CD4-positive, alpha-beta T cell (primary cell): ENCODE measurements at regions not wholly inside any gene's neighbourhood (a gene's known extent, or its start where the extent isn't known, plus 50 kb on each side); places are given as distances from the start of the nearest gene placed in this dataset.

ENCODE experiments used
- ATAC-seq: fragments of 200-7000 bp; cut with Tn5 transposase; one replicate; pipeline ENCODE4 v1.10.0; 2022; ENCODE audit warnings: mild to moderate bottlenecking; ENCODE audit not compliant: poor library complexity
- CTCF ChIA-PET: fragments of 350-600 bp; sonication (Branson Sonifier 250); formaldehyde crosslinking; loops from one replicate; lab custom pipeline; 2021; ENCODE audit warnings: antibody characterized with exemption, inconsistent platforms; lab: Charles Lee
- POLR2A ChIA-PET: fragments of 350-600 bp; sonication (Branson Sonifier 250); formaldehyde crosslinking; loops from one replicate; lab custom pipeline; 2021; ENCODE audit warnings: antibody characterized with exemption, inconsistent platforms; lab: Charles Lee
- DNase-seq, 14 experiments: peaks; one replicate each; pipeline ENCODE4 v3.0.0-alpha.2; 2013 to 2020; ENCODE audit warnings: mixed read lengths in 2 of 14
- H3K27ac ChIP-seq, 2 donors: one replicate each; pipeline versions ENCODE4 v1.5.1 to v1.7.0; 2013; ENCODE audit warnings: low read length in 2 of 2, low read depth in 1 of 2, mild to moderate bottlenecking in 1 of 2
- H3K27me3 ChIP-seq, 2 experiments: 1 replicate in 1 of 2; 2 replicates in 1 of 2; pipeline versions ENCODE4 v1.6.1 to v1.7.0; 2013; ENCODE audit warnings: low read length in 2 of 2, control low read depth in 1 of 2, mild to moderate bottlenecking in 1 of 2, moderate library complexity in 1 of 2; ENCODE audit not compliant: insufficient read depth in 2 of 2, control insufficient read depth in 1 of 2
- H3K36me3 ChIP-seq: one replicate; pipeline ENCODE4 v1.6.1; 2013; ENCODE audit warnings: low read length, control low read depth; ENCODE audit not compliant: insufficient read depth
- H3K4me1 ChIP-seq: one replicate; pipeline ENCODE4 v1.6.1; 2013; ENCODE audit warnings: low read length, control low read depth; ENCODE audit not compliant: insufficient read depth
- H3K4me3 ChIP-seq: one replicate; pipeline ENCODE4 v1.5.1; 2013; ENCODE audit warnings: mild to moderate bottlenecking, low read length, moderate library complexity
- H3K9me3 ChIP-seq, 2 experiments: 1 replicate in 1 of 2; 2 replicates in 1 of 2; pipeline versions ENCODE4 v1.6.1 to v1.7.0; 2013; ENCODE audit warnings: low read length in 2 of 2, mild to moderate bottlenecking in 2 of 2, control low read depth in 1 of 2, moderate library complexity in 1 of 2; ENCODE audit not compliant: control insufficient read depth in 1 of 2, insufficient read depth in 1 of 2
- H3K27ac Mint-ChIP-seq: one replicate; pipeline ENCODE4 v1.8.0; 2020; ENCODE audit warnings: mixed read lengths
- H3K27me3 Mint-ChIP-seq: one replicate; pipeline ENCODE4 v1.8.0; 2021; ENCODE audit warnings: mixed read lengths
- H3K36me3 Mint-ChIP-seq: one replicate; pipeline ENCODE4 v1.8.0; 2021; ENCODE audit warnings: low read depth, mixed read lengths
- H3K4me1 Mint-ChIP-seq: one replicate; pipeline ENCODE4 v1.8.0; 2021; ENCODE audit warnings: low read depth, mixed read lengths
- H3K4me3 Mint-ChIP-seq: one replicate; pipeline ENCODE4 v1.8.0; 2020; ENCODE audit warnings: mild to moderate bottlenecking, mixed read lengths
- H3K9me3 Mint-ChIP-seq: one replicate; pipeline ENCODE4 v1.8.0; 2020; ENCODE audit warnings: mixed read lengths
- intact Hi-C, 2 experiments: fragments of 100-400 bp; cut with DNase I in 1 of 2; cut with micrococcal nuclease in 1 of 2; formaldehyde crosslinking; loops; one replicate each; pipeline versions ENCODE4 v1.15.1 to v1.9.0; 2023 to 2025; cut with DNase I, micrococcal nuclease
- TF ChIP-seq, protein P1 (sequence below): fragments of 200-600 bp; IDR thresholded peaks from one replicate; pipeline ENCODE4 v1.8.0; 2022; ENCODE audit warnings: antibody characterized with exemption, mild to moderate bottlenecking

DNA sequence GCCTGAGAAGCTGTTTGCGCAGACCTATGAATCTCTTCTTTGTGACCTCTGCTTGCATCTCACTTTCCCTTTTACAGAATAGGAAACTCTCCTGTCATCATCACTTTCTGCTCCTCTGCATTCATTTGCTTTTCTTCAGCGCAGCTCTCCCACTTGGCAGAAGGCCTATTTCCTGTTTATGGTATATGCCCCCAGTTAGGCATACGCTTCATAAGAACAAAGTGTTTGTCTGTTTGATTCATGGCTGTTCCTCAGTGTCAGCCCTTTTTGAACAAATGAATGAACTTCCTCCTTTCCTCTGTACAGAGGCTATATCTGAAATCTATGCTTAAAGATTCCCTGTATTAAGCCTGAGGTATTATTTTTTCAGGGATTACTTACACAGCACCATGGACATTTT, 1216.9 kb upstream of the GBE1 start:
- H3K27me3 ChIP-seq, result no peaks in the 10 kb centered on the region
- no peak for ATAC-seq
- no peaks in the 10 kb centered on the region for H3K27me3 Mint-ChIP-seq
- TF ChIP-seq, protein P1, sequence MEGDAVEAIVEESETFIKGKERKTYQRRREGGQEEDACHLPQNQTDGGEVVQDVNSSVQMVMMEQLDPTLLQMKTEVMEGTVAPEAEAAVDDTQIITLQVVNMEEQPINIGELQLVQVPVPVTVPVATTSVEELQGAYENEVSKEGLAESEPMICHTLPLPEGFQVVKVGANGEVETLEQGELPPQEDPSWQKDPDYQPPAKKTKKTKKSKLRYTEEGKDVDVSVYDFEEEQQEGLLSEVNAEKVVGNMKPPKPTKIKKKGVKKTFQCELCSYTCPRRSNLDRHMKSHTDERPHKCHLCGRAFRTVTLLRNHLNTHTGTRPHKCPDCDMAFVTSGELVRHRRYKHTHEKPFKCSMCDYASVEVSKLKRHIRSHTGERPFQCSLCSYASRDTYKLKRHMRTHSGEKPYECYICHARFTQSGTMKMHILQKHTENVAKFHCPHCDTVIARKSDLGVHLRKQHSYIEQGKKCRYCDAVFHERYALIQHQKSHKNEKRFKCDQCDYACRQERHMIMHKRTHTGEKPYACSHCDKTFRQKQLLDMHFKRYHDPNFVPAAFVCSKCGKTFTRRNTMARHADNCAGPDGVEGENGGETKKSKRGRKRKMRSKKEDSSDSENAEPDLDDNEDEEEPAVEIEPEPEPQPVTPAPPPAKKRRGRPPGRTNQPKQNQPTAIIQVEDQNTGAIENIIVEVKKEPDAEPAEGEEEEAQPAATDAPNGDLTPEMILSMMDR, result no peak
- peaks cover 13% of the 10 kb centered on the region for H3K9me3 Mint-ChIP-seq
- H3K4me1 ChIP-seq, result no peaks in the 10 kb centered on the region
- intact Hi-C loops, result no loop called here
- H3K27ac Mint-ChIP-seq, result no peak overlapping the region
- H3K9me3 ChIP-seq, result peaks cover 0 to 8% of the 10 kb centered on the region in 2 experiments
- ChIA-PET POLR2A (no interaction called here), CTCF (no interaction called here)
- H3K4me1 Mint-ChIP-seq, result no peaks in the 10 kb centered on the region
- no peak overlapping the region for H3K4me3 Mint-ChIP-seq
- no peak for DNase-seq
- H3K36me3 ChIP-seq, result no peaks in the 10 kb centered on the region
- no peak overlapping the region for H3K27ac ChIP-seq
- H3K36me3 Mint-ChIP-seq, result no peaks in the 10 kb centered on the region
- H3K4me3 ChIP-seq, result no peak overlapping the region

DNA sequence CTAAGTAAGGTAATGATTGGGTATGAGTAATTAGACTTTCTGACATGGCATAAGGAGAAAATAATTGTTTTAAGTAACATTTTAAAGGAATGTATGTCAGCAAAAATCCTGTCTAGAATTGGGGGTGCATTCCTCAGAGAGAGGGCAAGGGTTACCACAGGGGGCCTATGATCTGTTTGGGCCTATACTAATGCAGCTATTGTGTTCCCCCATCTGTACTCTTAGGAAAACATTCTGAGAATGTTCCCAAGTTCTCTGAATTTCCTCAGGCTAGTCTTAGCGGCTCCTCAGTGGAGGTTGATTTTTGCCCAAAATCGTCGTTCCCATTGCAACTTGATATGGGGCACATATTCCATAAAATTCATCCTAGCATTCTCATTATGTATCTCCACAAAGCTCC, 1216.4 kb upstream of the GBE1 start:
- ATAC-seq (no peak), DNase-seq (no peak)
- TF ChIP-seq, protein P1, result no peak
- no peak overlapping the region for H3K27ac ChIP-seq
- Mint-ChIP-seq H3K36me3 (no peaks in the 10 kb centered on the region), H3K4me1 (no peaks in the 10 kb centered on the region), H3K4me3 (no peak overlapping the region), H3K9me3 (peaks cover 15% of the 10 kb centered on the region), H3K27me3 (no peaks in the 10 kb centered on the region), H3K27ac (no peak overlapping the region)
- H3K4me1 ChIP-seq, result no peaks in the 10 kb centered on the region
- H3K36me3 ChIP-seq, result no peaks in the 10 kb centered on the region
- ChIA-PET CTCF (no interaction called here), POLR2A (no interaction called here)
- no peak overlapping the region for H3K4me3 ChIP-seq
- intact Hi-C loops, result no loop called here
- H3K9me3 ChIP-seq, result peaks cover 0 to 8% of the 10 kb centered on the region in 2 experiments
- no peaks in the 10 kb centered on the region for H3K27me3 ChIP-seq

DNA sequence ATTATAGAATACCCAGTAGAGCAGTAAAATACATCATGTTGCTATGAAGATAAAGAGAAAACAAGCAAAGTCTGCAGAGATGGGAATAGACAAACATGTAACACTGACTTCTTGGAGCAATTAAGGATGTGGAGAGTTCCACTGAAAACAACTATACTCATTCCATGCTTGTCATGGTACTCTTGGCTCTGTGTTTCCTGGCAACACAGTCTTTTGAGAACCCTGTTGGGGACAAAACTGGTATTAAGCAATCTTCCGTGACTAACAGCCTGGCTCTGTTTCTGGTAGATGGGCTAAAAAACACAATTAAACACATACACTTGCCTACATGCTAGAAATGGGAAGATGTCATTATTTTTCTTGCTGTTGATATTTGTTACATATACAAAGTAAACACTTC, 1212.3 kb upstream of the GBE1 start:
- Mint-ChIP-seq H3K9me3 (peaks cover 8% of the 10 kb centered on the region), H3K4me1 (no peaks in the 10 kb centered on the region), H3K4me3 (no peak overlapping the region), H3K27ac (no peak overlapping the region), H3K36me3 (no peaks in the 10 kb centered on the region), H3K27me3 (no peaks in the 10 kb centered on the region)
- ChIA-PET POLR2A (no interaction called here), CTCF (no interaction called here)
- Histone ChIP-seq H3K27ac (no peak overlapping the region), H3K4me3 (no peak overlapping the region), H3K9me3 (peaks cover 0 to 8% of the 10 kb centered on the region in 2 experiments), H3K27me3 (no peaks in the 10 kb centered on the region), H3K36me3 (no peaks in the 10 kb centered on the region), H3K4me1 (no peaks in the 10 kb centered on the region)
- DNase-seq (no peak), ATAC-seq (no peak)
- intact Hi-C loops, result no loop called here
- TF ChIP-seq, protein P1, result no peak
